MM.1S (cell line): ENCODE measurements at regions not wholly inside any gene's neighbourhood (a gene's known extent, or its start where the extent isn't known, plus 50 kb on each side); places are given as distances from the start of the nearest gene placed in this dataset.
"Not testable (repeated sequence)": the region's sequence is repeated elsewhere in the genome, so short reads cannot be mapped to it uniquely, and the experiment has no call there.

ENCODE experiments used
- EZH2 ChIP-seq: fragments of 300-600 bp; sonication (generic); optimal IDR thresholded peaks from 2 replicates; pipeline ENCODE3; 2017; ENCODE audit warnings: low read depth, mild to moderate bottlenecking, antibody characterized with exemption, low read length, mixed read lengths
- EZH2phosphoT487 ChIP-seq: fragments of 300-600 bp; sonication (generic); IDR thresholded peaks from 2 replicates; pipeline ENCODE4 v1.6.1; 2018; ENCODE audit warnings: antibody characterized with exemption, low read length
- TF ChIP-seq, protein P1 (sequence below): fragments of 300-600 bp; sonication (generic); IDR thresholded peaks from 2 replicates; pipeline ENCODE4 v1.5.1; 2016; ENCODE audit warnings: antibody characterized with exemption, low read length, mixed read lengths

DNA sequence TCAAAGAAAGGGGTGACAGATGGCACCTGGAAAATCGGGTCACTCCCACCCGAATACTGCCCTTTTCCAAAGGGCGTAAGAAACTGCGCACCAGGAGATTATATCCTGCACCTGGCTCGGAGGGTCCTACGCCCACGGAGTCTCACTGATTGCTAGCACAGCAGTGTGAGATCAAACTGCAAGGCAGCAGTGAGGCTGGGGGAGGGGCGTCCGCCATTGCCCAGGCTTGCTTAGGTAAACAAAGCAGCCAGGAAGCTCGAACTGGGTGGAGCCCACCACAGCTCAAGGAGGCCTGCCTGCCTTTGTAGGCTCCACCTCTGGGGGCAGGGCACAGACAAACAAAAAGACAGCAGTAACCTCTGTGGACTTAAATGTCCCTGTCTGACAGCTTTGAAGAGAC is 166.0 kb downstream of the JRKL start:
- TF ChIP-seq, protein P1, sequence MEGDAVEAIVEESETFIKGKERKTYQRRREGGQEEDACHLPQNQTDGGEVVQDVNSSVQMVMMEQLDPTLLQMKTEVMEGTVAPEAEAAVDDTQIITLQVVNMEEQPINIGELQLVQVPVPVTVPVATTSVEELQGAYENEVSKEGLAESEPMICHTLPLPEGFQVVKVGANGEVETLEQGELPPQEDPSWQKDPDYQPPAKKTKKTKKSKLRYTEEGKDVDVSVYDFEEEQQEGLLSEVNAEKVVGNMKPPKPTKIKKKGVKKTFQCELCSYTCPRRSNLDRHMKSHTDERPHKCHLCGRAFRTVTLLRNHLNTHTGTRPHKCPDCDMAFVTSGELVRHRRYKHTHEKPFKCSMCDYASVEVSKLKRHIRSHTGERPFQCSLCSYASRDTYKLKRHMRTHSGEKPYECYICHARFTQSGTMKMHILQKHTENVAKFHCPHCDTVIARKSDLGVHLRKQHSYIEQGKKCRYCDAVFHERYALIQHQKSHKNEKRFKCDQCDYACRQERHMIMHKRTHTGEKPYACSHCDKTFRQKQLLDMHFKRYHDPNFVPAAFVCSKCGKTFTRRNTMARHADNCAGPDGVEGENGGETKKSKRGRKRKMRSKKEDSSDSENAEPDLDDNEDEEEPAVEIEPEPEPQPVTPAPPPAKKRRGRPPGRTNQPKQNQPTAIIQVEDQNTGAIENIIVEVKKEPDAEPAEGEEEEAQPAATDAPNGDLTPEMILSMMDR, result not testable (repeated sequence)
- TF ChIP-seq EZH2phosphoT487, EZH2: not testable (repeated sequence)
